Endothelial cell of umbilical vein (primary cell): ENCODE measurements at regions not wholly inside any gene's neighbourhood (a gene's known extent, or its start where the extent isn't known, plus 50 kb on each side); places are given as distances from the start of the nearest gene placed in this dataset.

Experiments used
- BruUV-seq: library from RNA; stranded (reverse); fragments of 400-500 nt; replicated peaks from 2 replicates; lab custom pipeline; 2021; lab: Mats Ljungman, UMichigan
- CTCF ChIA-PET: fragments of 300-600, 350-600 bp; sonication (Branson Sonifier 250); formaldehyde crosslinking; loops from one replicate; lab custom pipeline; 2021; ENCODE audit warnings: antibody characterized with exemption, inconsistent platforms; lab: Charles Lee
- POLR2A ChIA-PET: fragments of 300-600, 350-600 bp; sonication (Branson Sonifier 250); formaldehyde crosslinking; loops from one replicate; lab custom pipeline; 2021; ENCODE audit warnings: antibody characterized with exemption, inconsistent platforms; lab: Charles Lee
- DNase-seq: peaks from one replicate; pipeline ENCODE4 v3.0.0-alpha.2; 2011; ENCODE audit warnings: low read depth, low spot score
- FAIRE-seq: peaks from 2 replicates; lab custom pipeline; 2011; peaks lifted over from hg19 to GRCh38; lab: Jason Lieb, UNC
- H2AFZ ChIP-seq: 2 replicates; pipeline ENCODE4 v1.6.0; 2012; ENCODE audit warnings: low read depth, low read length, control low read depth, inconsistent platforms
- H3K27ac ChIP-seq: 2 replicates; pipeline ENCODE4 v1.5.1; 2011; ENCODE audit warnings: low read depth, mild to moderate bottlenecking, control low read depth, low read length, moderate library complexity; ENCODE audit not compliant: insufficient read depth
- H3K27me3 ChIP-seq, 2 experiments: 2 replicates each; pipeline versions ENCODE4 v1.6.0 to v1.6.1; 2011; ENCODE audit warnings: low read length in 2 of 2, mixed read lengths in 1 of 2; ENCODE audit not compliant: control insufficient read depth in 2 of 2, insufficient read depth in 2 of 2
- H3K36me3 ChIP-seq, 2 experiments: 2 replicates in 1 of 2; 3 replicates in 1 of 2; pipeline ENCODE4 v1.5.1; 2011; ENCODE audit warnings: low read length in 2 of 2, mild to moderate bottlenecking in 1 of 2, moderate library complexity in 1 of 2; ENCODE audit not compliant: control insufficient read depth in 2 of 2, insufficient read depth in 2 of 2; ENCODE audit errors: extremely low read depth in 1 of 2
- H3K4me1 ChIP-seq: 3 replicates; pipeline ENCODE4 v1.5.1; 2011; ENCODE audit warnings: mild to moderate bottlenecking, low read length; ENCODE audit not compliant: control insufficient read depth, insufficient read depth; ENCODE audit errors: extremely low read depth
- H3K4me2 ChIP-seq: 2 replicates; pipeline ENCODE4 v1.6.1; 2011; ENCODE audit warnings: low read length, control low read depth, mixed read lengths; ENCODE audit not compliant: insufficient read depth
- H3K4me3 ChIP-seq, 3 experiments: fragments of 200-600 bp in 1 of 3; sonication (generic), shearing (Covaris generic) in 1 of 3; replicated peaks in 1 of 3; 2 replicates each; pipeline ENCODE4 v1.5.1; 2011 to 2016; ENCODE audit warnings: control low read depth in 3 of 3, low read length in 3 of 3, mild to moderate bottlenecking in 2 of 3, inconsistent platforms in 1 of 3, low read depth in 1 of 3, moderate library complexity in 1 of 3; ENCODE audit not compliant: insufficient read depth in 1 of 3
- H3K79me2 ChIP-seq: 2 replicates; pipeline ENCODE4 v1.6.0; 2012; ENCODE audit warnings: low read length, inconsistent platforms; ENCODE audit not compliant: control insufficient read depth, insufficient read depth
- H3K9ac ChIP-seq: replicated peaks from 2 replicates; pipeline ENCODE3; 2011; ENCODE audit warnings: low read length, control low read depth; ENCODE audit not compliant: insufficient read depth; ENCODE audit errors: extremely low read depth
- H3K9me1 ChIP-seq: replicated peaks from 3 replicates; pipeline ENCODE4 v1.6.0; 2011; ENCODE audit warnings: mild to moderate bottlenecking, low read length; ENCODE audit not compliant: control insufficient read depth, insufficient read depth; ENCODE audit errors: extremely low read depth
- H3K9me3 ChIP-seq: replicated peaks from 2 replicates; pipeline ENCODE4 v1.5.1; 2012; ENCODE audit warnings: low read length, inconsistent platforms; ENCODE audit not compliant: control insufficient read depth, insufficient read depth
- H4K20me1 ChIP-seq: replicated peaks from 2 replicates; pipeline ENCODE3; 2011; ENCODE audit warnings: mild to moderate bottlenecking, low read length; ENCODE audit not compliant: control insufficient read depth, insufficient read depth; ENCODE audit errors: extremely low read depth
- CTCF ChIP-seq, 2 donors: IDR thresholded peaks; 1 replicate in 1 of 2; 2 replicates in 1 of 2; pipeline ENCODE4 v1.5.1; 2011; ENCODE audit warnings: low read length in 2 of 2, mild to moderate bottlenecking in 2 of 2, moderate library complexity in 2 of 2, control low read depth in 1 of 2, inconsistent platforms in 1 of 2, low read depth in 1 of 2; ENCODE audit not compliant: insufficient read depth in 1 of 2; ENCODE audit errors: extremely low read depth in 1 of 2
- EZH2 ChIP-seq: IDR thresholded peaks from 2 replicates; pipeline ENCODE4 v1.6.1; 2012; ENCODE audit warnings: borderline replicate concordance, low read depth, mild to moderate bottlenecking, moderate library complexity, low read length, inconsistent platforms; ENCODE audit not compliant: severe bottlenecking
- FOS ChIP-seq: IDR thresholded peaks from 2 replicates; pipeline ENCODE4 v1.6.1; 2011; ENCODE audit warnings: mild to moderate bottlenecking, low read length, moderate library complexity, borderline replicate concordance; ENCODE audit not compliant: insufficient read depth
- GATA2 ChIP-seq: IDR thresholded peaks from 2 replicates; pipeline ENCODE4 v1.7.0; 2011; ENCODE audit warnings: low read depth, mild to moderate bottlenecking, moderate library complexity, mixed read lengths, low read length; ENCODE audit not compliant: insufficient read length, insufficient read depth
- JUN ChIP-seq: IDR thresholded peaks from 2 replicates; pipeline ENCODE4 v1.6.1; 2011; ENCODE audit warnings: borderline replicate concordance, low read depth; ENCODE audit not compliant: insufficient read length, insufficient read depth
- MAX ChIP-seq: IDR thresholded peaks from 2 replicates; pipeline ENCODE4 v1.6.1; 2011; ENCODE audit not compliant: insufficient read depth, insufficient read length
- MYC ChIP-seq: IDR thresholded peaks from one replicate; pipeline ENCODE4 v1.6.1; 2011; ENCODE audit warnings: mild to moderate bottlenecking, low read depth, low read length
- POLR2A ChIP-seq: IDR thresholded peaks from 2 replicates; pipeline ENCODE4 v1.6.1; 2012; ENCODE audit warnings: low read depth, mild to moderate bottlenecking, control low read depth, low read length
- POLR2AphosphoS5 ChIP-seq: IDR thresholded peaks from 2 replicates; pipeline ENCODE4 v1.6.1; 2012; ENCODE audit warnings: low read depth, mild to moderate bottlenecking, control low read depth, low read length, moderate library complexity; ENCODE audit not compliant: insufficient read depth
- dilution Hi-C: fragments of 300-500 bp; cut with MboI; formaldehyde crosslinking; loops from one replicate; pipeline ENCODE4 v1.15.0; 2019; ENCODE audit warnings: low sequenced_read_pairs; ENCODE audit not compliant: extremely low pct_ligation_motif_present
- intact Hi-C: fragments of 100-400 bp; cut with micrococcal nuclease; formaldehyde crosslinking; loops from one replicate; pipeline ENCODE4 v1.10.0; 2022

- intact Hi-C loops (no loop called here), dilution Hi-C loops (no loop called here)
- Histone ChIP-seq H3K9ac (no peak overlapping the region), H3K27ac (no peak overlapping the region), H3K9me1 (no peaks in the 10 kb centered on the region), H3K36me3 (no peaks in the 10 kb centered on the region), H4K20me1 (no peaks in the 10 kb centered on the region), H3K4me1 (peaks cover 7% of the 10 kb centered on the region), H3K9me3 (no peaks in the 10 kb centered on the region), H3K79me2 (no peaks in the 10 kb centered on the region), H3K27me3 (peaks cover 0 to 4% of the 10 kb centered on the region in 2 experiments), H3K4me2 (no peak overlapping the region), H2AFZ (no peak overlapping the region), H3K4me3 (no peak overlapping the region)
- BruUV-seq: no TSS peak
- FAIRE-seq: no peak
- no peak for TF ChIP-seq CTCF (IDR thresholded peaks at IDR 0.05; ENCODE audit: extremely low read depth in 1 of 2, insufficient read depth in 1 of 2, low read depth in 1 of 2, low read length in 2 of 2)
- no peak for TF ChIP-seq GATA2
- TF ChIP-seq POLR2AphosphoS5: no peak
- TF ChIP-seq MYC: no peak
- no peak for TF ChIP-seq POLR2A
- no peak for TF ChIP-seq MAX
- DNase-seq: no peak
- ChIA-PET CTCF (interaction anchor here (1.9 kb wide), 1 partner anchor 28 kb away, joined by 6 read pairs; no protein-coding TSS in a partner anchor), POLR2A (no interaction called here)
Measured at GRCh38 chr9:85397005-85397404, 344.7 kb downstream of the AGTPBP1 start.

GRCh38 chr9:85392260-85392659 lies 349.5 kb downstream of the AGTPBP1 start:
- H3K27ac ChIP-seq: no peak overlapping the region
- no peak overlapping the region for H3K4me3 ChIP-seq
- H3K9ac ChIP-seq: no peak overlapping the region
- FAIRE-seq (no peak), DNase-seq (no peak)
- no TSS peak for BruUV-seq
- ChIA-PET CTCF (no interaction called here), POLR2A (no interaction called here)
- intact Hi-C loops: no loop called here
- H3K4me2 ChIP-seq: no peak overlapping the region
- H3K79me2 ChIP-seq: no peaks in the 10 kb centered on the region
- H3K4me1 ChIP-seq: no peaks in the 10 kb centered on the region
- dilution Hi-C loops: no loop called here
- TF ChIP-seq MAX: no peak
- no peak for TF ChIP-seq CTCF (IDR thresholded peaks at IDR 0.05; ENCODE audit: extremely low read depth in 1 of 2, insufficient read depth in 1 of 2, low read depth in 1 of 2, low read length in 2 of 2)
- TF ChIP-seq EZH2: no peak
- no peak for TF ChIP-seq POLR2A
- no peak for TF ChIP-seq FOS
- no peak for TF ChIP-seq POLR2AphosphoS5
- TF ChIP-seq JUN: no peak
- TF ChIP-seq MYC: no peak
- no peak for TF ChIP-seq GATA2
- H3K9me1 ChIP-seq: no peaks in the 10 kb centered on the region
- H4K20me1 ChIP-seq: no peaks in the 10 kb centered on the region
- H2AFZ ChIP-seq: no peak overlapping the region
- H3K36me3 ChIP-seq: no peaks in the 10 kb centered on the region
- H3K27me3 ChIP-seq: peaks cover 0 to 5% of the 10 kb centered on the region in 2 experiments
- no peaks in the 10 kb centered on the region for H3K9me3 ChIP-seq
